Fibroblast of upper back skin (primary cell): ENCODE measurements at regions not wholly inside any gene's neighbourhood (a gene's known extent, or its start where the extent isn't known, plus 50 kb on each side); places are given as distances from the start of the nearest gene placed in this dataset.

Experiments used
- DNase-seq: peaks from one replicate; pipeline ENCODE4 v3.0.0-alpha.2; 2013

DNA sequence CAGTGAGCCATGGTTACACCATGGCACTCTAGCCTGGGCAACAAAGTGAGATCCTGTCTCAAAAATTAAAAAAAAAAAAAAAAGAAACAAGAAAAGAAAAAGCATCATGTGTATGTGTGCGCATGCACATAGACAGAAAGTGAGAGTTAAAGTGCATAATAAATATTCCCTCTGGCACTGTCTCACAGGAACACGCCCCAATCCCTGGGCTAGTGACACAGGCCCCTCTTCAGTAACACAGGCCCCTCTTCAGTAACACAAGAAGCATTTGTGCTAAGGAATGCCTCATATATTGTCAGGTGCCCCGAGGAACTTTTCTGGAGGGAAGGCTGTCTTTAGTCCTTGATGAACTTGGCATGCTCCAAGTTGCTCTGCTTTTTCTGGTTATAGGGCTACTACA is 57.5 kb downstream of the RPL27A start:
- DNase-seq = no peak

DNA sequence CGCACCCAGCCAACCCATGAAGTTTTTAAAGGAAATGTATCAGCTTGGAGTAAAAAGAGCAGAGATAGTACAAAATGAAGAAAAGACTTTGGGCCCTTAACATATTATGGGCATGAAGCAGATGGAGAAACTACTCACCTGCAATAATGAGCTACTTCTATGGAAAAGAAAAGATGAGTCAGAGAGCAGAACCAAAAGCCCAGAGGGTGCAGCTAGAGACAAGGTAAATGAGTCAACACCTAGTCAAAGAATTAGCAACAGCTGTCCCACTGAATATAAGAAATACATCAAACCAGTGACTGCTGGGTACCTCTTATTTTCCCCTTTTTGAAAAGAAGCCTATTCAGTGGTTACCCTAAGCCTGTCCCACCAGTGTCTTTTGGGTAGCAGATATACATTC is 61.8 kb downstream of the RPL27A start:
- no peak for DNase-seq

- peak; percentile 41 for DNase-seq
Measured at GRCh38 chr11:8745431-8746253, 63.0 kb downstream of the RPL27A start.

GRCh38 chr11:8746331-8746974 is 63.9 kb downstream of the RPL27A start:
- no peak for DNase-seq

GRCh38 chr11:8747173-8747572 is 64.6 kb downstream of the RPL27A start:
- DNase-seq = no peak

DNA sequence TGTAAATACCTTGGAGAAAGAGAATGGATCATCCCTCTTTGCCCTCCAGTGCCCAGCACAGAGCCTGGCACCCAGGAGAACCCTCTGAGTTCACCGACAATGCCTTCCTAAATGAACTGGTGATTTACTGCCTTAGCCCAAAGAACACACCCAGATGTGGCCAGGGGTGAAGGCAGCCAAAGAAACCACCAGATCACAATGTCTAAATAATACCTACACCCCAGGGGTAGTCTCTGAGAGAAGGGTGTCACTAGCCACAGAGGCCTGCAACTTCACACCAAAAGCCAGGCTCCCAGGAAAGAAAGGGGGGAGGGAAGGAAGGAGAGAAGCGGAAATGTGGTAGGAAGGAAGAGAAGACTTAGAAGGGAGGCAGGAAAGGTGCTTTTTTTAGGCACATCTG is 65.7 kb downstream of the RPL27A start:
- no peak for DNase-seq

DNA sequence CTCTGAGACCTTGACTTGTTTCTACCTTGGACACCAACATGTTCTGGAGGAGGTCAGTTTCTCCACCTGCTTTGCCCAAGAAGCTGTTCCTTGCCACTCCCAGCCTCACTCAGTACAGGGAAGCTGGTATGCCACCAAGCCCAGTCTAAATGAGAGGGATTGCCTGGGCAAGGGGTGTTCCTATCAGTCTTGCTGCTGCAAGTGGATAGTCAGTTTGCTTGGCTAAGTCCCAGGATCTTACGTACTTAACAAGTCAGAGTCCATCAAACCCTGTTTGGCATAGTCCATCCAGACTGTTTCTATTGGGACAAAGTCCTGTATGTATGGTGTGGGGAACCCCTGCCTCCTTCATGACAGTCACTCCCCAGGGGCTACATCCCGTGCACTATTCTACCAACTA is 66.6 kb downstream of the RPL27A start:
- DNase-seq = no peak

DNA sequence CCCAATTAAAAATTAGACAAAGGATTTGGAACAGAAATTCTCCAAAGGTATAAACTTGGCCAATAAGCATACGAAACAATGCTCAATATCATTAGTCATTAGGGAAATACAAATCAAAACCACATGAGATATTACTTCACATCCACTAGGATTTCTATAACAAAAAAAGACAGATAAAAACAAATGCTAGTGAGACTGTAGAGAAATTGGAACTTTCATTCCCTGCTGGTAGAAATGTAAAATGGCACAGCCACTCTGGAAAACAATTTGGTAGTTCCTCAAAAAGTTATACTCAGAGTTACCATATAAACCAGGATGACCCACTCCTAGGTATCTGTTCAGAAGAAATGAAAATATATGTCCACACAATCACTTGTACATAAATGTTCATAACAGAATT is 71.6 kb downstream of the RPL27A start:
- DNase-seq = peak; percentile 49

DNA sequence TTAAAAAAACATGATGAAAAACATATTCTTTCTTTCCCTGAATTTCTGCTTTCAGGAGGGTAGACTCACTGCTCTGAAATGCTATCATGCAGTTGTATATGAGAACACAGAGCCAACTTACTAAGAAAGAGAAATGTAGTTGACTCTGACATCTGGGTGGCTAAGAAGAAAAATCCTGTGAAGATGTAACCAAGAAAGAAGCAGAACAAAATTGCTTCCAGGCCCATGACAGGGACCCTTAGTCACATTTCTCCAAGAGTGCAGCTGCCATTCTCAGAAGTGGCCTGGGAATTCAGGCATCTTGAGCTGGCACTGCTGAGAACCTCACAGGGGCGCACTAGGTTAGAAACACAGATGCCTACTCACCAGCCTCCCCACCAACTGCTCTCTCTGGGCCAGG is 73.6 kb downstream of the RPL27A start:
- DNase-seq = peak; percentile 59

GRCh38 chr11:8757047-8757446 is 74.5 kb downstream of the RPL27A start:
- DNase-seq = peak; percentile 67

DNA sequence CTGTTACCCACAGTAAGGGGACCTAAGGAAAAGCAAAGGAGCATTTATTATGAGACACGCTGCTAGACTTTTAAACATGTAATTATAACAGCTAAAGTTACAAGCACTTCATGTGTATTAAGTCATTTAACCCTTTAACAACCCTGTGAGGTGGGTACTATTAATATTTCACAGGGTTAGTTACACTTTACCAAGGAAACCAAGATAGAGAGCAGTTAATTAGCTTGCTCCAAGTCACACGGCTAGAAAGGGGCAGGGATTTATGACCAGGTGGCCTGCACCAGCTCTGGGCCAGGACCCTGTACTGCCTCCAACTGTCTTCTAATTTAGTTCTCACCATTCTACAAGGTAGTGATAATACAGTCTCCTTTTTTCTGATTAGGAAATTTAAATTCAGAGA is 74.9 kb downstream of the RPL27A start:
- DNase-seq = no peak

DNA sequence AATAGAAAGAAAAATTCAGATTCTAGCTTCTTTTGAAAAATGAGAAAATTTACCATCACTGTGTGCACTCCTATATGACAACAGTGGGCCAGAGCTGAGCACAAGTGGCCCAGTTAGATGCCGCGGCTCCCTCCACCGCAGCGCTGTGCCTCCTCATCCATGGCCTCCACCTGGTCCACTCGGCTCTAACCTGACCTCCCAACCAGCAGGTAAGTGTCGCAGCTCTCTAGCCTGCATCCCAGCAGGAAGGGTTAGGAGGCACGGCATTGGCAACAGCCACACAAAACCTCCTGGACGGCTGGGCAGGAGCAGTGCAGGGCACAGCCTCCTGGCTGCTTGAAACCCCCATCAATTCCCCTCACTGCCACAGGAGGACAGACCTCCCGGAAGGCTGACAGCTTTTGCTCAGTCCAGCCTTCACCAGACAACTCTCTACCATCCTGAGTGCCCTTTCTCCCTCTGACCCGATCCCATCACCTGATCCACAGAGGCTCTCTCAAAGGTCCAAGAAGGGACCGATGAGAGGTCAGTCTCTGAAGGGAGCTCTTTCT is 76.1 kb downstream of the RPL27A start:
- DNase-seq = no peak

DNA sequence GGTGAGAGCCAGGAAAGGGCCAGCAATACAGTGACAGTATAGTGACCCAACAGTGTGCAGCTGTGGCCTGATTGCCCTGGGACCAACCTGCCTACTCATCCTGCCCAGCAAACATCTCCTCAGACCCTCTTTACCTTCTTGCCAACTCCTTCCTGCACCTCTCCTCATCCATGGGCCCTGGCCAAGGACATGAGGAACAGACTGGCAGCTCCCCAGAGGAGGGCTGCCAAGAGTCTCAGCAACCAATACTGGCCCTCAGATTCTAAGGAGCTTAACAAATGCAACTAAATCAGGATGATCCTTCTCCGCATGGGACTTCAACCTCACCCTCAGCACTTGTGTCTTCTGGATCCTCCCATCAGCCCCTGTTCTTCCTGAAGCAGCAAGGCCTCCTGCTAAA is 77.0 kb downstream of the RPL27A start:
- no peak for DNase-seq

DNA sequence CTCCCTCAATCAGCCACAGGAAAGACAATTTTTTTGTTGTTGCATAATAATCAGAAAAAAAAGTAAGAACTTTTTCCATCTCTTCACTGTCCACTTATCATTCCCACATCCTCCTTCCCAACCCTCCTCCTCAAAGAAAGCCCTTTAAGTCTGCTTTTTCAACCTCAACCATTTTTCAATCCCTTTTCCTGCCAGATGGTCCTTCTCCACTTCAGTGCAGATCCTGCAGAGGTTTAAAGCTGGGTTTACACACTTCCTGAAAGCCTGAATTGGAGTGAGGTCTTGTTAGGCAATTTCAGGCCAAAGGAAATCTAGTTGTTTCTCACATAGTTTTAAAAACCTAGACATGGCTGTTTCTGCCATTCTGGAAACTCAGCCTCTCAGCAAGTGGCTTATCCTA is 78.3 kb downstream of the RPL27A start:
- peak; percentile 47 for DNase-seq

DNA sequence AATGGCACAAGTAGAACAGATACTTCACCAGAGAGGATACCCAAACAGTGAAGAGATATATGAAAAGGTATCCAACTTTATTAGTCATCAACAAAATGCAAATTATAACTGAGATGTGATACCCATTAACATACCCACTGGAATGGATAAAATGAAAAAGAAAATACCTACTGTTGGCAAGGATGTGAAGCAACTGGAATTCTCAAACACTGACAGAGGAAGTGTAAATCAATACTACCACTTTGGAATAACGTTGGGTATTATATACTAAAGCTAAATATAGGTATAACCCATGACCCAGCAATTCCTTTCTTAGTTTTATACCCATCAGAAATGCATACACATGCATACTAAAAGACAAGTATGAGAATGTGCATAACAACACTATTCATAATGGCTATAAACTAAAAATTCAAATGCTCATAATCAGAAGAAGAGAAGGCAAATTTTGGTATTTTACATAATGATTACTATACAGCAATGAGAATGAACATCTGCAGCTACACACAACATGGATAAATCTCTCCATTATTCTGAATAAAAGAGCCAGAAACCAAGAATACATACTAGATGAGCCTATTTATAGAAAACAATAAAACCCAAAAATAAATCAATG is 80.6 kb downstream of the RPL27A start:
- no peak for DNase-seq

DNA sequence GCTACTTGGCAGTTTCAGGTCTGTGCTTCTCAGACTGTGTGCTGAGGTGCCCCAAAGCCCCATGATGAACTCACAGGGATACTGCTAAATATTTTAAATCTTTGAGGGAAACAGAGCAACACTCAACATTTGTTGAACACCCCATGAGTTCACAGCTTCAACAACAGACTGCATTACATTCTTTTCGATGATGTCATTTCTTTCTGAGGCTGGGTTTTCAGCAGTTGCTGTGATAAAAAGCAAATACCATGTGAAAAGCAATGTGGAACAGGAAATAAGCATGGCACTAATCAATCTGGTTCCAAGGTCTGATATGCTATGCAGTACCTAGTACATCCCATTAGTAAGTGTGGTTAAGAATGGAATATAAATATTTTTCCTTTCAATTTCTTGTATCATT is 82.7 kb downstream of the RPL27A start:
- DNase-seq = peak; percentile 80

GRCh38 chr11:8766043-8766987 is 83.7 kb downstream of the RPL27A start:
- DNase-seq = peak; percentile 61

GRCh38 chr11:8766988-8767374 is 84.4 kb downstream of the RPL27A start:
- DNase-seq = no peak

GRCh38 chr11:8767466-8768142 is 85.0 kb downstream of the RPL27A start:
- no peak for DNase-seq

- peak; percentile 85 for DNase-seq
Measured at GRCh38 chr11:8768625-8769333, 86.2 kb downstream of the RPL27A start.
